C4-2B (cell line): ENCODE measurements at regions not wholly inside any gene's neighbourhood (a gene's known extent, or its start where the extent isn't known, plus 50 kb on each side); places are given as distances from the start of the nearest gene placed in this dataset.

Experiments used
- H3K27ac ChIP-seq: fragments of 450-650 bp; 2 replicates; pipeline ENCODE4 v1.5.1; 2017
- ZFX ChIP-seq: fragments of 450-650 bp; IDR thresholded peaks from 2 replicates; pipeline ENCODE4 v1.6.1; 2017
- TF ChIP-seq, protein P1 (sequence below): fragments of 450-650 bp; conservative IDR thresholded peaks from 2 replicates; pipeline ENCODE4 v1.5.1; 2017; ENCODE audit warnings: mild to moderate bottlenecking

DNA sequence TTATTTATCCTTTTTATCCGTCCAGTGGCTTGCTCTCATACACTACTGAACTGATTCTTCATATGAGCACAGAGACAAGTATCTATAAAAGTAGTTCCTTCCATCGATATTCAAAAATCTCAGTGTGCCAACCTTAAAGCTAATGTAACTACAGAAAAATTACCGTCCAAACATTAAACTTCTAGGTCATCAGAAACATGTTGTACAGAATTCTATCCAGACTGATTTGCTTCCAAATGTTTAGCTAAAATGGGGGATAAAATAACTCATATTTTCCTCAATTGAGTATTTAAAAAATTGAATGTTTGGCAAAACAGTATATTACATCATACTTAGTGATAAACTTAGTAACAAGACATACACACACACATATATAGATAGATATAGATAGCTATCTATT, 584.7 kb upstream of the SEMA3D start:
- no peak for TF ChIP-seq ZFX
- TF ChIP-seq, protein P1, sequence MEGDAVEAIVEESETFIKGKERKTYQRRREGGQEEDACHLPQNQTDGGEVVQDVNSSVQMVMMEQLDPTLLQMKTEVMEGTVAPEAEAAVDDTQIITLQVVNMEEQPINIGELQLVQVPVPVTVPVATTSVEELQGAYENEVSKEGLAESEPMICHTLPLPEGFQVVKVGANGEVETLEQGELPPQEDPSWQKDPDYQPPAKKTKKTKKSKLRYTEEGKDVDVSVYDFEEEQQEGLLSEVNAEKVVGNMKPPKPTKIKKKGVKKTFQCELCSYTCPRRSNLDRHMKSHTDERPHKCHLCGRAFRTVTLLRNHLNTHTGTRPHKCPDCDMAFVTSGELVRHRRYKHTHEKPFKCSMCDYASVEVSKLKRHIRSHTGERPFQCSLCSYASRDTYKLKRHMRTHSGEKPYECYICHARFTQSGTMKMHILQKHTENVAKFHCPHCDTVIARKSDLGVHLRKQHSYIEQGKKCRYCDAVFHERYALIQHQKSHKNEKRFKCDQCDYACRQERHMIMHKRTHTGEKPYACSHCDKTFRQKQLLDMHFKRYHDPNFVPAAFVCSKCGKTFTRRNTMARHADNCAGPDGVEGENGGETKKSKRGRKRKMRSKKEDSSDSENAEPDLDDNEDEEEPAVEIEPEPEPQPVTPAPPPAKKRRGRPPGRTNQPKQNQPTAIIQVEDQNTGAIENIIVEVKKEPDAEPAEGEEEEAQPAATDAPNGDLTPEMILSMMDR = no peak
- no peak overlapping the region for H3K27ac ChIP-seq

DNA sequence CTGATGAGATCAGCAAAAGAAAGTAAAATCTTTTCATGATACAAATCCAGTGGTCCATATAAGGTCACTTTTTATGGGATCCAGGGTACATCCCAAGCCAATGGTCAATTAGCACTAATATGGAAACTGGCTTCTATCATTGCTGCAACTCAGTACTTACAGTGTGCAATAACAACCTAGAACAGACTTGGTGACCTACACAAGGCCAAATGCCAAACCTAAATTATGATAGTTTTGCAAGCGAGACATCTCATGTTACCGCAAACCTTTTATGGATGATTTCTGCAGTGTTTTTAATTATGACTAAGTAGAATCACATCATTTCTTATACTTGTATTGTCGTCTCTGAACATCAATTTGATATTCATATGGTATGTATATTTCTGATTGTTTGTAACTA, 583.5 kb upstream of the SEMA3D start:
- no peak overlapping the region for H3K27ac ChIP-seq
- no peak for TF ChIP-seq ZFX
- TF ChIP-seq, protein P1 = no peak

DNA sequence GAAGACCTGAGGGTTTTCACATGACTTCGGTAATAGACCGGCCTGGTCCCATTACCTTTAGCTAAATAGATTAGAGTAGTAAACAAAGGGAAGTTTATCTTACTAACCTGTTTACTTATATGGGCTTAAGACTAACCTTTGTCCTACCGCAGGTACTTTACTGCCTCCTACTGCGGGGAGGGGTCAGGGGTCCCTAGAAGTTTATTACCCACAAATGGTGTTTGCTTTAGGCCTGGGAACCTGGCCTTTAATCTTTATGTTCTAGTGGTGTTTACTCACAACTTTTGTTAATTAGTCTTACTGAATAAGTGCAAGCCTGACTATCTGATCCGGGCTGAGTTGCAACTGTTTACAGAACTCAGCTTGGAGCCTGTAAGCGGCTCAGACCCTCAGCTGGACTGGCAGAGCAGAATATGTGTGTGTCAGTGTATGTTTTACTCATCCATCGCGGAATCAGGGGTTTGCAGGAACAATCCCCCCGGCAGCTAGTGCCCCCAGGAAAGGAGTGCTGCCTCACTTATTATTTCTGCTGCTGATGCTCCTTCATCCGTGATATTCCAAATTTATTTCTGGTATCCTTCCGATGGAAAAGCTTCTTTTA, 578.9 kb upstream of the SEMA3D start:
- no peak for TF ChIP-seq ZFX
- TF ChIP-seq, protein P1 = 0 out of 2 replicates have a peak, but pooled peaks have one; percentile 4
- no peak overlapping the region for H3K27ac ChIP-seq

DNA sequence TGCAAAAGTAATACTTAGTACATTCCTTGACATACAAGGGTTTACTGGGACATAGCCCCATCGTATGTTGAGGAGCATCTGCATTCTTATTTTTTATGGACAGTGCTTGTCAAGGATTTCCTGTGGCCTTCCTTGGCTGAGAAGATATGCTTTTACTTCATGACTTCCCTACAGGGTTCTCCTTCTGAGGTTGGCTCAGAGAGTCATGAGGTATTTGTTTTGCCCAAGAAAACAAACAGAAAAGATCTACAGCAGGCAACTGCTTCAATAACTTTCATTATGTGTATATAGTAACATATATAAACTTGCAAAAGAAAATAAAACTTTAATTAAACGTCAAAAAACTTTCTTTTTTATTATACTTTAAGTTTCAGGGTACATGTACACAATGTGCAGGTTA, 577.2 kb upstream of the SEMA3D start:
- H3K27ac ChIP-seq = no peak overlapping the region
- TF ChIP-seq ZFX = no peak

DNA sequence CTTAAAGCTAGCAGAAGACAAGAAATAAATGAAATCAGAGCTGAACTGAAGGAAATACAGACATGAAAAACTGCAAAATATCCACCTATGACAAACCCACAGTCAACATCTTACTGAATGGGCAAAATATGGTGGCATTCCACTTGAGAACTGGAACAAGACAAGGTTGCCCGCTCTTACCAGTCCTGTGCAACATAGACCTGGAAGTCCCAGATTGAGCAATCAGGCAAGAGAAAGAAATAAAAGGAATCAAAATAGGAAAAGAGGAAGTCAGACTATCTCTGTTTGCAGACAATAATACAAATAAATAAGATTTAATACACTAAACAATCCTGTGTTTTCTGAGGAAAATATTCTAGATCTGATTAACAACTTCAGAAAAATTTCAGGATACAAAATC, 570.5 kb upstream of the SEMA3D start:
- TF ChIP-seq ZFX = no peak
- TF ChIP-seq, protein P1 = no peak
- no peak overlapping the region for H3K27ac ChIP-seq

DNA sequence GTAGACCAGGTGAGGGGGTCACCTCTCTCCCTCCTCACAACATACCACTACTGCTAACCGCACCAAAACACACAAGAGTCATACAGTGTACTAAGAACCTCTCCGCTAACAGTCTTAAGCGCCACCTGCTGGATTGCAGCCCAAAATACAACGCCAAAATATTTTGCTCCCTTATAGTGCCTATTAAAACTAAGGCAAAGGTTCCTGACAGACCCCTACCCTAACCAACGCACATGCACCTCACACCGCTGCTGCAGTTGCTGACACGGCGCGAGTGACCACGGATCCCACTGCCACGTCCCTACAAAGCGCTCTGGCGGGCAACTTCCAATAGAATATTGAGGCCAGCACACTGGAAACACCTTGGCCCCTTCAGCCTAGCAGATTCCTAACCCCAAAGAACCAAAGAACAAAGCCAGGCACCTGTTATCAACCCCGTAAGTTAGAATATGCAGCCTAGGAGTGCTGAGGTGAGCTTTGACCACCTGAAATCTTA, 563.6 kb upstream of the SEMA3D start:
- no peak for TF ChIP-seq ZFX
- TF ChIP-seq, protein P1 = peak; percentile 91
- no peak overlapping the region for H3K27ac ChIP-seq

DNA sequence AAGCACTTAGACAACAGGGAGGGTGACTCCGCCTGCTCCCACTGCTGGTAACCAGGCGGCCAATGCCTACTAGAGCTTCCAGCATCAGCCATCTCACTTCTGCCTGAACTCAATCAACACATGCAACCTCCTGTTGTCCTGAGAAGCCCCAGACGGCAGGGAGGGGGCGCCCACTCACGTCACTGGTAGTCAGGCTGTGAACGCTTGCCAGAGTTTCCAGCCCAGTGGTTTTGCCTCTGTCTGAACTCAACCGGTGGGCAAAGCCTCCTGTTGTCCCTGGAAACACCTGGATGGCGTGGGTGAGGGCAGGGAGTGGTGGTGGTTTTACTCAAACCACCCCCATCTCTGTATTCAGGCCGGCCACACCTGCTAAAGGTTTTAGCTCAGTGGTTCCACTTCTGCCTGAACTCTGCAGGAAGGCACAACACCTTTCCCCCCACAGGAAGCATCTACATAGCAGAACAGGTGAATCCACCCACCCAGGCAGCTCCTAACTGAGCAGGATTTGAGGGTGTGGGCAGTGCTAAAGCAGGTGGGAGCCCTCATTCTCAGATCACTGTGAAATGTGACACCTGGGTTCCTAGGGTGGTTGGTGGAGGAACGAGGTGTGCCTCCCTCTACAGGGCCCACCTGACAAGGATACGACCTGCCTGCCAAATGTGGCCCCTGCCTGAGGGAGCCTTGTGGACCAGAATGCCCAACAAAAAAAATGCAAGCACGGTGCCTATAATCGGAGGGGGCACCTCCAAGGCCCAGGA, 563.0 kb upstream of the SEMA3D start:
- H3K27ac ChIP-seq = no peak overlapping the region
- no peak for TF ChIP-seq ZFX
- TF ChIP-seq, protein P1 = no peak

DNA sequence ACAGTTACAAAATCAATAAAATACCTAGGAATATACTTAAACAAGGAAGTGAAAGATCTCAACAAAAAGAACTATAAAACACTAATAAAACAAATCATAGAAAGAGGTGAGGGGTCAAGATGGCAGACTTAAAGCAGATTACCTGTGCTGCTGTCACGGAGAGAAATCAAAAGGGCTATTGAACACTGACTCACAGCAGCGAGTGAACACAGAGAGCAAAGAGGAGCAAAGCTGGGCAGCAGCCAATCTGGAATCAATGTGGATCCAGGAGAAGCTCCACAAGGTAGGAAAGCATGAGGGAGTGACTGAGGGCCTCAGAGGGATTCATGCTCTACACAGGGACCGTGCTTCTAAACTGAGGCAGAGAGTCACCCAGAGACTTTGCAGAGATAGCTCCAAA, 562.0 kb upstream of the SEMA3D start:
- H3K27ac ChIP-seq = no peak overlapping the region
- TF ChIP-seq, protein P1 = no peak
- TF ChIP-seq ZFX = no peak
